ENCODE measurements at regions not wholly inside any gene's neighbourhood (a gene's known extent, or its start where the extent isn't known, plus 50 kb on each side); places are given as distances from the start of the nearest gene placed in this dataset.

GRCh38 chr6:165263-165662 lies 127.0 kb upstream of the DUSP22 start (continued):
- no peak for TF ChIP-seq RBBP5 (conservative IDR thresholded peaks at IDR 0.05)
- no peak for TF ChIP-seq ESRRA (IDR thresholded peaks at IDR 0.05; ENCODE audit: low read length)

GRCh38 chr6:165906-166305 lies 126.4 kb upstream of the DUSP22 start:
- no peaks in the 10 kb centered on the region for H3K36me3 ChIP-seq (ENCODE audit: control insufficient read depth in 2 of 2, insufficient read depth in 2 of 2, low read length in 1 of 2)
- H3K9me3 ChIP-seq (replicated peaks; ENCODE audit: control insufficient read depth, insufficient read depth, low read length): no peaks in the 10 kb centered on the region
- no peak overlapping the region for H3K4me3 ChIP-seq
- ChIA-PET RAD21 (ENCODE audit: unreplicated experiment) (interaction anchor here (1.7 to 4.4 kb wide), 2 partner anchors 10 to 16 kb away, joined by 3 to 24 read pairs; no protein-coding TSS in a partner anchor), SMC1A (ENCODE audit: uncharacterized antibody, unreplicated experiment) (interaction anchor here (0.6 kb wide), 1 partner anchor 10 kb away, joined by 3 read pairs; no protein-coding TSS in a partner anchor), POLR2A (no interaction called here), CTCF (interaction anchor here (1.2 to 6.7 kb wide), 3 partner anchors 9 to 23 kb away, joined by 4 to 107 read pairs (median 91); no protein-coding TSS in a partner anchor)
- H3K27me3 ChIP-seq (replicated peaks in 1 of 2; ENCODE audit: control insufficient read depth in 2 of 2, insufficient read depth in 2 of 2, low read length in 1 of 2): no peaks in the 10 kb centered on the region
- no peaks in the 10 kb centered on the region for H4K20me1 ChIP-seq (ENCODE audit: control insufficient read depth, insufficient read depth)
- TF ChIP-seq SUZ12 (IDR thresholded peaks at IDR 0.05; ENCODE audit: unreplicated experiment): no peak
- no peak overlapping the region for H2AFZ ChIP-seq (ENCODE audit: control insufficient read depth, low read depth, low read length)
- BruUV-seq (replicated peaks): no TSS peak
- no peak for DNase-seq (ENCODE audit: low read depth, low spot score)
- H3K9ac ChIP-seq (ENCODE audit: control insufficient read depth, insufficient read depth, low read length): no peak overlapping the region
- no peaks in the 10 kb centered on the region for H3K79me2 ChIP-seq (ENCODE audit: control insufficient read depth, insufficient read depth, low read length)
- in situ Hi-C loops (cut with MboI) (no loop called here), intact Hi-C loops (cut with micrococcal nuclease; ENCODE audit: unreplicated experiment) (no loop called here)
- H3K4me1 ChIP-seq (ENCODE audit: control insufficient read depth, insufficient read depth, low read length): no peaks in the 10 kb centered on the region
- ATAC-seq: no peak
- H3K4me2 ChIP-seq (ENCODE audit: control insufficient read depth, insufficient read depth): no peak overlapping the region
- FAIRE-seq: no peak
- no peak overlapping the region for H3K27ac ChIP-seq (ENCODE audit: control insufficient read depth, insufficient read depth)

GRCh38 chr6:168865-169455 lies 123.3 kb upstream of the DUSP22 start:
- no TSS peak for BruUV-seq (replicated peaks)
- in situ Hi-C loops (cut with MboI) (no loop called here), intact Hi-C loops (cut with micrococcal nuclease; ENCODE audit: unreplicated experiment) (no loop called here)
- ChIA-PET POLR2A (interaction anchor here (0.7 kb wide), 1 partner anchor 117 kb away, joined by 4 read pairs; no protein-coding TSS in a partner anchor), CTCF (interaction anchor here (0.7 to 6.7 kb wide), 9 partner anchors 11 to 383 kb away, joined by 3 to 107 read pairs (median 4); no protein-coding TSS in a partner anchor), RAD21 (ENCODE audit: unreplicated experiment) (interaction anchor here (0.9 to 4.4 kb wide), 5 partner anchors 9 to 19 kb away, joined by 3 to 24 read pairs (median 3); no protein-coding TSS in a partner anchor), SMC1A (ENCODE audit: uncharacterized antibody, unreplicated experiment) (interaction anchor here (0.8 to 4.2 kb wide), 3 partner anchors 13 to 59 kb away, joined by 3 to 39 read pairs (median 27); no protein-coding TSS in a partner anchor)
- Histone ChIP-seq H4K20me1 (ENCODE audit: control insufficient read depth, insufficient read depth) (no peaks in the 10 kb centered on the region), H3K9me3 (replicated peaks; ENCODE audit: control insufficient read depth, insufficient read depth, low read length) (peaks cover 2% of the 10 kb centered on the region; the same call in 2 of the 3 replicates), H2AFZ (ENCODE audit: control insufficient read depth, low read depth, low read length) (peak overlapping the region; percentile 30), H3K4me1 (ENCODE audit: control insufficient read depth, insufficient read depth, low read length) (no peaks in the 10 kb centered on the region), H3K27me3 (replicated peaks in 1 of 2; ENCODE audit: control insufficient read depth in 2 of 2, insufficient read depth in 2 of 2, low read length in 1 of 2) (no peaks in the 10 kb centered on the region), H3K36me3 (ENCODE audit: control insufficient read depth in 2 of 2, insufficient read depth in 2 of 2, low read length in 1 of 2) (no peaks in the 10 kb centered on the region), H3K79me2 (ENCODE audit: control insufficient read depth, insufficient read depth, low read length) (no peaks in the 10 kb centered on the region), H3K27ac (ENCODE audit: control insufficient read depth, insufficient read depth) (no peak overlapping the region), H3K9ac (ENCODE audit: control insufficient read depth, insufficient read depth, low read length) (no peak overlapping the region), H3K4me3 (no peak overlapping the region), H3K4me2 (ENCODE audit: control insufficient read depth, insufficient read depth) (no peak overlapping the region)
- DNase-seq (ENCODE audit: low read depth, low spot score) (no peak), FAIRE-seq (no peak), ATAC-seq (peak; percentile 71)
- WGBS (ENCODE audit: insufficient coverage, insufficient replicate concordance, low lambda C conversion rate, missing lambda C conversion rate): 16% methylated on average over 3 of the region's 3 CpGs
- TF ChIP-seq PAX5 (IDR thresholded peaks at IDR 0.05; ENCODE audit: borderline replicate concordance, low read depth, low read length): no peak
- TF ChIP-seq TCF7 (IDR thresholded peaks at IDR 0.05; ENCODE audit: borderline replicate concordance): no peak
- peak; percentile 70; the same call in 1 of the 2 replicates for TF ChIP-seq SMC3 (IDR thresholded peaks at IDR 0.05; ENCODE audit: borderline replicate concordance, low read length)
- no peak for TF ChIP-seq GABPA (IDR thresholded peaks at IDR 0.05; ENCODE audit: low read depth)
- TF ChIP-seq, protein P1, sequence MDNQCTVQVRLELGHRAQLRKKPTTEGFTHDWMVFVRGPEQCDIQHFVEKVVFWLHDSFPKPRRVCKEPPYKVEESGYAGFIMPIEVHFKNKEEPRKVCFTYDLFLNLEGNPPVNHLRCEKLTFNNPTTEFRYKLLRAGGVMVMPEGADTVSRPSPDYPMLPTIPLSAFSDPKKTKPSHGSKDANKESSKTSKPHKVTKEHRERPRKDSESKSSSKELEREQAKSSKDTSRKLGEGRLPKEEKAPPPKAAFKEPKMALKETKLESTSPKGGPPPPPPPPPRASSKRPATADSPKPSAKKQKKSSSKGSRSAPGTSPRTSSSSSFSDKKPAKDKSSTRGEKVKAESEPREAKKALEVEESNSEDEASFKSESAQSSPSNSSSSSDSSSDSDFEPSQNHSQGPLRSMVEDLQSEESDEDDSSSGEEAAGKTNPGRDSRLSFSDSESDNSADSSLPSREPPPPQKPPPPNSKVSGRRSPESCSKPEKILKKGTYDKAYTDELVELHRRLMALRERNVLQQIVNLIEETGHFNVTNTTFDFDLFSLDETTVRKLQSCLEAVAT (IDR thresholded peaks at IDR 0.05): no peak
- no peak for TF ChIP-seq PML (IDR thresholded peaks at IDR 0.05; ENCODE audit: low read length)
- TF ChIP-seq POU2F2 (IDR thresholded peaks at IDR 0.05; ENCODE audit: borderline replicate concordance, low read depth, low read length): no peak
- TF ChIP-seq NFYB (IDR thresholded peaks at IDR 0.05; ENCODE audit: insufficient read depth, low read depth, low read length): no peak
- TF ChIP-seq, protein P2, sequence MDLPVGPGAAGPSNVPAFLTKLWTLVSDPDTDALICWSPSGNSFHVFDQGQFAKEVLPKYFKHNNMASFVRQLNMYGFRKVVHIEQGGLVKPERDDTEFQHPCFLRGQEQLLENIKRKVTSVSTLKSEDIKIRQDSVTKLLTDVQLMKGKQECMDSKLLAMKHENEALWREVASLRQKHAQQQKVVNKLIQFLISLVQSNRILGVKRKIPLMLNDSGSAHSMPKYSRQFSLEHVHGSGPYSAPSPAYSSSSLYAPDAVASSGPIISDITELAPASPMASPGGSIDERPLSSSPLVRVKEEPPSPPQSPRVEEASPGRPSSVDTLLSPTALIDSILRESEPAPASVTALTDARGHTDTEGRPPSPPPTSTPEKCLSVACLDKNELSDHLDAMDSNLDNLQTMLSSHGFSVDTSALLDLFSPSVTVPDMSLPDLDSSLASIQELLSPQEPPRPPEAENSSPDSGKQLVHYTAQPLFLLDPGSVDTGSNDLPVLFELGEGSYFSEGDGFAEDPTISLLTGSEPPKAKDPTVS (IDR thresholded peaks at IDR 0.05; ENCODE audit: low read depth, low read length): no peak
